Inflammatory macrophage treated with lipopolysaccharide for 1 hour (primary cell): ENCODE measurements at regions not wholly inside any gene's neighbourhood (a gene's known extent, or its start where the extent isn't known, plus 50 kb on each side); places are given as distances from the start of the nearest gene placed in this dataset.
"Not testable (repeated sequence)": the region's sequence is repeated elsewhere in the genome, so short reads cannot be mapped to it uniquely, and the experiment has no call there.

Experiments used
- DNase-seq, 2 donors: peaks; one replicate each; pipeline ENCODE4 v3.0.0-alpha.2; 2020 to 2022

DNA sequence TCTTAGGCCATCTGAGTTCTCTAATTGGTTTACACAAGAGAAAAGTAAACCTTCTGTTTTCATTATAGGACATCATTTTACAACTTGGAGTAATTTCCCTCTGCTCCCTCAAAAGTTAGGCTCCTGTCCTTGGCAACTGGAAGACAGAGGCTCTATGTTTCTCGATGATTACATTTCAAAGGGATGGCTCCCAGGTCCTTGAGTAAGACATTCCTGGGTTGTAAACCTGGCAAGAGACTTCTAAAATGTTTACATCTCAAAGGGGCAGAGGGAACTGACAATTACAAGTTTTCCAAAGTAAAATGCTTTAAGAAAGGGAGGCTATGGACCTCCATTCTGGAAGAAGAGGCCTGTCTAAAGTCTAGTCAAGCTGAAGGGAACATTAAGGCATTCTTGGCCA is 268.3 kb upstream of the REG3G start:
- no peak for DNase-seq

DNA sequence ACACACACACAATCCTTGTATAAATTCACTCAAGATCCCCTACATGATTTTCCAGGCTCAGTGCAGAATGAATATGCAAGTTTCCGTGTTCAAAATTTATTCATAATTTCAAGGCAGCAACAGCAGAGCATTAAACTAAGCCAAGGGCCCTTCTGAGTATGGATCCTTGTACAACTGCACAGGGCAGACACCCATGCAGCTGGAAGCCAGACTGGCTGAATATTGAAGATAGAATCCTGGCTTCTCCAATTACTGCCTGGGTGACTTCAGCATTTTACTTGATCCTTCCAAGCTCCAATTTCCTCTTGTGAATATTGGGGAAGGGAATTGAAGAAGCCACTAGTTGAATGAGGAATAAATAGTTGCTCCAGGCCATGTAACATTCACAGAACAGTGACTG is 267.9 kb upstream of the REG3G start:
- no peak for DNase-seq

DNA sequence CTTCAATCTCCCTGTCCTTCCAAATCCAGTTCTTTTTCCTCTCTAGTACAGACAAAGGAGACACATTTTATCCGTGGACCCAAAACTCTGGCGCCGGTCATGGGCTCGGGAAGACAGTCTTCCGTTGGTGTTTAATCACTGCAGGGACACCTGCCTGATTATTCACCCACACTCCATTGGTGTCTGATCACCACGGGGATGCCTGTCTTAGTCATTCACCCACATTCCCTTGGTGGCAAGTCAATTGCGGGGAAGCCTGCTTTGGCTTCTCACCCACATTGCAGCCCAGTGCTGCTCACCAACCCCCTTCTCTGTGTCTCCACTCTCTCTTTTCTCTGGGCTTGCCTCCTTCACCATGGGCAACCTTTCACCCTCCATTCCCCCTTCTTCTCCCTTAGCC is 266.7 kb upstream of the REG3G start:
- DNase-seq = not testable (repeated sequence)

DNA sequence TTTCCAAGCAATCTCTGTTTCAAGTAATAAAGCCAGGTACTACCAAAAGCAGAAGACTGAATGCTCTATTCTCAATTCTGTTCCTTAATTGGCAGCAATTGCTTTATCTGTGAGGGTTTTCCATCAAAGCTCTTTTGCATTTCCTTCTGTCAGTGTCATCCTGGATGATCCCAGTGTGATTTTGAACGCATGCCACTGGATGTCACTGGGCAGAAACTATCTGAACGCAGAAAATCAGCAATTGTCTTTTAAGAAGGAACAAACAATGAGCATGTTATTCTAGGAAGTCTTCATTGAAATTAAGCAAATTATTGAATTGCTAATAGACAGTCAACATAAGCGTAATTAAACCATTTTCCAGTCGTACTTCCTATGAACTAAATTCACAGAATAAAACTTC is 259.0 kb upstream of the REG3G start:
- DNase-seq = no peak

DNA sequence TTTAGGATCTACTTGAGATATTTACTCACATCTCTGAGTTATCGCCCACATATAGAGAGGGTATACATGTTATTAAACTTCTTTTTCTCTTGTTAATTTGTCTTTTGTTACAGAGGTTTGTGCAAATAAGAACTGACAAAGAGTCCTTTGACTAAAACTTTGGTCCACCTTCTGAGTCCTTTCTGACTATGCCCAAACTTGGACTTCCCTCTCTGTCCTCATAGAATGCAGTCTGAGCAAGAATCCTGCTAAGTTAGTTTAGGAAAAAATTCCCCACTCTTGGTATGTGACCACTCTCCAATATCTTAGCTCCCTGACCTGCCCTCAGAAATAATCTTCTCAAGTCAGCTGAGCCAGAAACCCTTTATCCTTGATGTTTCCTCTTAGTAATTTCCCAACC is 257.5 kb upstream of the REG3G start:
- DNase-seq = no peak

DNA sequence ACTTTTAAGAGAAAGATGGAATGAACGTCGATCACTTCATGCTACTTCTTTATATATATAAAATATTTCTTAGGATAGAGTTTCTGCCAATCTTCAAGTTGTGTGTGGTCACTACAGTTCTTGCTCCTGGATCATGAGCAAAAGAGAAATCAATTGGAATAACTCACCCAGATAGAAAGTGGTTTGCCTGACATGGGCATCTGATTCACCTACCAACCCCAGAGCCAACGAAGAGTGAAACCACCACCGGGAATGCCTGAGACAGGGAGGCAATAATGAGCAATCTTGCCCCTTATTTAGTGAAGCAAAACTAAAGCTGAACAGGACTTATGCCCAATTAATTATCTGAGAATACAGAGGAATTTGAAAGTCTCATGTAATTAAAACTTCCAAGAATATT is 250.2 kb upstream of the REG3G start:
- no peak for DNase-seq

DNA sequence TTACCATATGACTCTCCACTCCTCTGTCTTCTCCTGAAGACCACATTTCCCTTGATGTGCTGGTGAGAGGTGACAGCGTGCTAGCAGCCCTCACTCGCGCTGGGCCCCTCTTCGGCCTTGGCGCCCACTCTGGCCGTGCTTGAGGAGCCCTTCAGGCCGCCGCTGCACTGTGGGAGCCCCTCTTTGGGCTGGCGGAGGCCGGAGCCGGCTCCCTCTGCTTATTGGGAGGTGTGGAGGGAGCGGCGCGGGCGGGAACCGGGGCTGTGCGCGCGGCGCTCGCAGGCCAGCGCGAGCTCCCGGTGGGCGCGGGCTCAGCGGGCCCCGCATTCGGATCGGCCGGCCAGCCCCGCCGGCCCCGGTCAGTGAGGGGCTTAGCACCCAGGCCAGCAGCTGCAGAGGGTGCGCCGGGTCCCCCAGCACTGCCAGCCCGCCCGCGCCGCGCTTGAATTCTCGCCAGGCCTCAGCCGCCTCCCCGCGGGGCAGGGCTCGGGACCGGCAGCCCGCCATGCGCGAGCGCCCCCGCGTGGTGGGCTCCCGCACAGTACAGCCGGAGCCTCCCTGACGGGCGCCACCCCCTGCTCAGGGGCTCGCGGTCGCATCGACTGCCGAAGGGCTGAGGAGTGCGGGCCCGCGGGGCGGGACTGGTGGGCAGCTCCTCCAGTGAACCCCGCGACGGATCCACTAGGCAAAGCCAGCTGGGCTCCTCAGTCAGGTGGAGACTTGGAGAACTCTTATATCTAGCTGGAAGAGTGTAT is 246.6 kb upstream of the REG3G start:
- DNase-seq = no peak

DNA sequence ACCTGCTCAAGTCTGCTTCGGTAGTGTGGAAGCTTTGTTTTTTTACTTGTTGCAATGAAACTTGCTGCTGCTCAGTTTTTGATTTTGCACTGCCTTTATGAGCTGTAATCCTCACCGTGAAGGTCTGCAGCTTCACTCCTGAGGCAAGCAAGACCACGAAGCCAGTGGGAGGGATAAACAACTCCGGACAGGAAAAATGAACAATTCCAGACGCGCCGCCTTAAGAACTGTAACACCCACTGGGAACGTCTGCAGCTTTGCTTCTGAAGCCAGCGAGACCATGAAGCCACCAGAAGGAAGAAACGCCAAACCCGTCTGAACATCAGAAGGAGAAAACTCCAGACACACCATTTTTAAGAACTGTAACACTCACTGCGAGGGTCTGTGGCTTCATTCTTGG is 245.7 kb upstream of the REG3G start:
- no peak for DNase-seq

DNA sequence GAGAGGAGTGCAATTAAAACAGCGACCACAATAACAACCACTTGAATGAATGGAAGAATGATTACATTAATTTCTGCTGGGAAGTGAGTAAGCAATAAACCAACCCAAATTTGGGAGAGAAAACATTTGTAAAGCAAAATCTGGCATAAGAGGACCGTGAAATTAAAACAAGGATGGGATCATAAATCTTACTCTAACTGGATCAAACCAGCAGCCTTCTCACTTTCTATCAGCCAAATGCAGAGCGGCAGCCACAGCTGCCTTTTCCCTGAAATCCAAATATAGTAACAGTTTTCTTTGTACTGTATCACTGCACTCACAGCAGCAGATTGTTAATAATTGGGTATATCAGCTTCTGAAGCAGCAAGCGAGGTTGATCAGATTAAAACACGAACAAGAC is 245.2 kb upstream of the REG3G start:
- DNase-seq = no peak

DNA sequence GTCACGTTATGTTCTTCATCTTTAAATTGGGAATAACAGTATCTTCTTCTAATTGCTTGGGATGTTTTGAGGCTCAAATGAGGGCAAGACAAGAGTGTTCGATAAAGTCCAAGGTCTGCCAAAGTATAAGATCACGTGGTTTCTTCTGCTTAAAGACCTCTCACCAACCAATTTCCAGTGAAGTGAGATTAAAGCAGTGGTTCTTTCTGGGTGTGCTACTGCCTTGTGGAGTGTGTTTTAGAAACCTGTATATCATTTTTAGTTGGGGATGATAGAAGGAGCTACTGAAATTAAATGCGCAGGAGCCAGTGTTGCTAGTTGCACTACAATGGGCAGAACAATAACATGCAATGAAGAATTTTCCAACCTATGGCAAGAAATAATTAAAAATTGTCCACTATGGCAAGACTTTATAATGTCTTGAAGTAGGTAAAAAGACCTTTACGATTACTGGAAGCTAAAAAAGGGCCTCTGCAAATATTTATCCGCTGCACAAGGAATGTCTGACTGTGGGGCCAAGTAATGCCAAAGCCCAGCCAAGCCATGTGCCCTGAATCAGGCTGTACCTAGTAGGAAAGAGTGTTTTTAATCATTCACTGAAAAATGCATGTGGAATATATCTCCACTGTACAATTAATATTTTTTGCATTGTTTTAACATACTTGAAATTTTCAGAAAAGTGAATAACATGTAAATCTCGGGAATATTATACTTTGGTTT is 244.5 kb upstream of the REG3G start:
- DNase-seq = no peak

DNA sequence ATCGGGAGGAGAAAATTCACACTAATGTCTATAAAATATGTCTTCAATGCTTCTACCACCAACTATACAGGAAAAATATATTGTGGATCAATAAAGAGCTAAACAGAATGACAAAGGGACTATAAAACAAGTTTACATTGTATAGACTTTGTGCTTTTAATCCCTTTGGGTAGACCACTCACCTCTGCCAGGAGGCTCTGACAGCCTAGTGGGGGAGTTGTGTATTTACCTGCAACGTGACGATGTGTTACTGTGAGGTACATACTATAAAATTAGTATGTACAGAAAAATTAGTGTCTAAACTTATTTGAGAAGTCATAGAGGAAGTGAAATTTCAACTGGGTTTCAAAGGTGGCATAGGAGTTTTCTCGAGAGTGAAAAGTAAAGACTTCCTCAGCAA is 243.3 kb upstream of the REG3G start:
- no peak for DNase-seq

DNA sequence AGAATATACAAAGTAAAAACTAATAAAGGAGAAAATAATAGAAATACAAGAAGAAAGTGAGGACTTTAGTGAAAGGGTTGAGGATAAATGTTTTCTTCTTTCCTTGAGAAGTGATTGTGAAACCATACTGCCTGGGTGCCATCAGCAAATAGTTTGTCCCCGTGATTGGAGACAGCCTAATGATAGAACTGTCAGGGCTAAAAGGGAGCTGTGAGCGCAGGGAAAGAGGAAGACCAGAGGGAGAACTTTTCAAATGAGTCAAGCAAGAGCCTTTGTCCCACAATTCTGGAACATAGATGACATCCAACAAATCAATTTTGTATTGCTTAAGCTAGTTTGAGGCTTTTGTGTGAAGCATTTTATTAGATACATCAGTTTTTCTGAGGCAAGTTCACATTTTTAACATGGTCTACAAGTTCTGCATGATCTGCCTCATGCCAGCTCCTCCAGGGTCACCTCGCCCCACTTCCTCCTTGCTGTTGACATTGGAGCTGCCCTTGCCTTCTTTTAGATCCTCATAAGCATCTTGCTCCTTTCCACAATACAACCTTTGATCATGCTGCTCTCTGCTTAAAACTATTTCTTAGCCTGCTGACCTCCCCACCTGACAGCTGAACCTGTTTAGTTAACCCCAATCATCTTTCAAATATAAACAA is 213.4 kb upstream of the REG3G start:
- DNase-seq = peak in 1 of 2 donors; percentile 8

DNA sequence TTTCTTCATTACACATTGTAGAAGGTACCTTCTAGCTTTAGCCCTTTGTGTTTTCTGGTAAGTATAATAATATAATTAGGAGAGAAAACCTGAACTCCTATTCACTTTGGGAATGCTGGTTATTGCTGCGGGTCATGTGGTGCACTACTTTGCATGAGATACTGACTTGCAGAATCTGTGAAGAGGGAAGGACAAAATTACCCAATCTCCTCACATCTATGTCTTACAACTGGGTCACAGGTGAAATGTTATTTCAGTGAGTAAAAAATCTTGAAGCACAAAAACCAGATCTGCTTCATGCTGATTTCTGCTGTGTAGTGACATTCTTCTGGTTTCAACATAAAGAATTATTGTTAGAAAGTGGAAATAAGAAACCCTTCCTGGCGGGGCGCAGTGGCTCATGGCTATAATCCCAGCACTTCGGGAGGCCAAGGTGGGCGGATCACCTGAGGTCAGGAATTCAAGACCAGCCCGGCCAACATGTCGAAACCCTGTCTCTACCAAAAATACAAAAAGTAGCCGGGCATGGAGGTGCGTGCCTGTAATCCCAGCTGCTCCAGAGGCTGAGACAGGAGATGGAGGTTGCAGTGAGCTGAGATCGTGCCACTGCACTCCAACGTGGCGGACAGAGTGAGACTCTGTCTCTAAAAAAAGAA is 211.0 kb upstream of the REG3G start:
- no peak for DNase-seq

DNA sequence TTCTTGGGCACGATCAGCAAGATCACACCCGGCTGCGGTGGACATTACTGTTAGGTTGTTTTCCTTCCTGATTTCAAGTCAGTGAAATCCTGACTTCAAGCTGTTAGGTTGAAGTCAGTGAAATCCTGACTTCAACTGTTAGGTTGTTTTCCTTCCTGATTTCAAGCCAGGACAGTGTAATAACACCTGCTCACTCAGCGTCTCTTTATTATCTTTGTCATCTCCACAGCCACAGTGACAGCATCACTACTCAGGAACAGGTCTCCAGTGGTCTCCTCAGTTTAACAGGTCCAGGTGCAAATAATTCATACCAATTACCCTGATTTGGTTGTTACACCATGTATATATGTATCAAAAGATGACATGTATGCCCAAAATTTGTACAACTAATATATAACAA is 208.1 kb upstream of the REG3G start:
- DNase-seq = no peak

DNA sequence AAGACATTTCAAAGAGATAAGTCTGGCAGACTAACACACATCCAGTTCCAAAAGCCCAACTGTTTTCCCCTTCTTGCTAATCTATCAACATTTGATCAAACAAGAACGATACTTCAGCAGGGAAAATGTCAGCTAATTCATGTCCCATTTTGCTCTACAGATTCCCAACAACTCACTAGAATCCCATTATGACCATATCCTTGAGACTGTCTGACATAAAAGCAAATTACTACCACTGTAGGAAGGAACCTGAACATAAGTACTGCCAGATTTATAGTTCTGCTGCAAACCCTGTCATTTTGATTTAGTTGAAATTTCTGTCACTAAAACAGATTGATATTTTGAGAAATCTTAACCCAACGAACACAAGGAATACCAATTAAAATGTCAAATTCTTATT is 193.0 kb upstream of the REG3G start:
- DNase-seq = no peak

DNA sequence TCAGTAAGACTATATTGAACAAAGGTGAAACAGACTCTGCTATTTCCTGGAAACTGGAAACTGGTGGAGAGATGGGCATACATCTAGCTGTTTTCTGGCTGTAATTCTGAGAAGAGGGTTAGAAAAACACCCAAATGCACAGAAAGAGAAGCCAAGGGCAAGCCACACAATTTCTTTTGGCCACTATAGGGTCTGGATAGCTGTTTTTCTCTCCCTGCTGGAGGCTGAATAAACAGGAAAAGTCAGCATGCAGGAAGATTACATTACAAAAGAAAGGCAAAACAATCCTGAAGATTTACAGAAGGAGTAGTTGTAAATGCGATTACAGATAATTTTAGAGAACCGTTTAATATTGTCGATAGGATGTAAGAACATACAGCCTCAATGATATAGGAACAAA is 186.2 kb upstream of the REG3G start:
- no peak for DNase-seq

DNA sequence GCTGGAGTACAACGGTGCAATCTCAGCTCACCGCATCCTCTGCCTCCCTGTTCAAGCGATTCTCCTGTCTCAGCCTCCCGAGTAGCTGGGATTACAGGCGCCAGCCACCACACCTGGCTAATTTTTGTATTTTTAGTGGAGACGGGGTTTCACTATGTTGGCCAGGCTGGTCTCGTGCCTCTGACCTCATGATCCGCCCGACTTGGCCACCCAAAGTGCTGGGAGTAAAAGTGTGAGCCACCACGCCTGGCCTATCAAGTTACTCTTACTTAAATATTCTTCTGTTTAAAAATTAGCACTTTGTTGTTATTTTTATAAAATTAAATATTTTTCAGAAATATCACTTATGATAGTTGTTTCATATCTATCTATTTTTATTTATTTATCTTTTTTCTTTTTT is 185.2 kb upstream of the REG3G start:
- not testable (repeated sequence) for DNase-seq

DNA sequence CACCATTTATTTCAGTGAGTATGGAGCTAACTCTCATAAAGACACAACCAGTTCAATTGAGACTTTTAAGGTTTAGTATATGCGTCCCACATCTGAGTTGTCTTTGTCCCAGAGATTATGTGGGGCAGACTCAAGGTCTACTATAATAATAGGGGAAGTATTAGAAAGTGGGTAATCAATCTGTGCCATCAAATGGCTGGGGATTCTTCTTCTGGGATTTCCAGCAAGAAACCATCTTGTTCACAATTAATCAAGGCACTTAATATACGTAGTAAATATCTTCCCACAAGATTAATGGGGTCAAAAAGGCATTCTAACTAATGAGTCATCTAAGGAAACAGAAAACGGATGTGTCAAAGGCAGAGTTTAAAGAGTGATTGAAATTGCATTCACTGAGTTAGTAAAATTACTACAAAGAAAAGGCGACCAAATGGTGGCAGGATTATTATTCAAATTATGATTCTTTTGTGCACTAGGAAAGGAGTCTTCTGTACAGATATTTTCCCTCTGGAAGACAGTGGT is 179.8 kb upstream of the REG3G start:
- no peak for DNase-seq

DNA sequence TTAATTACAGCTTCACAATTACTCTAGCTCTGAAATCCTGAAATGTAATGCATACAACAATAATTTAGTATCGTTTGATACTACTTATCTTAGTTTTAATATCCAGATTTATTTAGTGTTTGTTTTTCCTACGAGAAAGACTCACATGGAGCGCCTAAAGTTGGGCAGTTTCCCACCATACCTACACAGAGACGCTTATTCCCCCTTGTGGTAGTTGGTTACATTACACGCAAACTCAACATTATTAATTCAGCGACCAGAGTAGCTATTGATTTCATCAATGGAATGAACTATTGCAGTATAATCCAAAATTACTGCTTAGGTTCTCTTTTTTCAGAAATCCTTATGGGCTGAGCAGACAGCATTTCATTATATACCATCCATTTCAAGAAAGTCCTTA is 164.0 kb upstream of the REG3G start:
- DNase-seq = peak in 1 of 2 donors; percentile 22

DNA sequence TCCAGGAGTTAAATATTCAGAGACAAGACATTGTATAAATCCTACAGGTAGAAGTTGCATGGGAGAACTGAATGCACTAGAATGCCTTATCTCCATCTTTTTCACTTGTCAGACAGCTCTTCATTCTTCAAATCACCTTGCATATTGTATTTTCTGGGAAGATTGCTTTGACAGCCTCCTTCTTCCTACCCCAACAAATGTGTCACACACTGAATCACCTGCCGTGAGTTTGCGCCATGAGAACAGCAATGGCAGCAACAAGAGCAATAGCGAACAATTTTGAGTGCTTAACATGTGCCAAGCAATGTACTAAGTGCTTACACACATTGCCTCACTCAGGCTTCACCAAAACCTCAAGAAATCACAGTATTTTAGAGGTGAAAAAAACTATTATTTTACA is 161.3 kb upstream of the REG3G start:
- no peak for DNase-seq

DNA sequence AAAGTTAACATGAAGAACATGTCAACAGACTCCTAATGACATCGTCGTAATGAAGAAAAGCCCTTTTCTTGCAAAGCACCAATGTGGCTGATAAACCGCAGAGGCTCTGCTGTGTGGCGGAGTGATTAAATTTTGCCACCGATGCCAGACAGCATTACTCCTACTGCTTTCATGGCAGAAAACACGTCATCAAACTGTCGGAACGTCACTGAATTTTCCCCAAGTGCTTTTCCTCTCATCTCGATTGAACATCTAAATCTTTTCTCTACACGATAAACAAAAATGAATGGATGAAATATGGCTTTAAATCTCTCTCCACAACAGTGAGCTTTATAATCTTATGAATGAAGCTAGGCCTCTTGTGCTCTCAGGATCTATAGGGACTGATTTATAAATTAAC is 159.8 kb upstream of the REG3G start:
- no peak for DNase-seq

DNA sequence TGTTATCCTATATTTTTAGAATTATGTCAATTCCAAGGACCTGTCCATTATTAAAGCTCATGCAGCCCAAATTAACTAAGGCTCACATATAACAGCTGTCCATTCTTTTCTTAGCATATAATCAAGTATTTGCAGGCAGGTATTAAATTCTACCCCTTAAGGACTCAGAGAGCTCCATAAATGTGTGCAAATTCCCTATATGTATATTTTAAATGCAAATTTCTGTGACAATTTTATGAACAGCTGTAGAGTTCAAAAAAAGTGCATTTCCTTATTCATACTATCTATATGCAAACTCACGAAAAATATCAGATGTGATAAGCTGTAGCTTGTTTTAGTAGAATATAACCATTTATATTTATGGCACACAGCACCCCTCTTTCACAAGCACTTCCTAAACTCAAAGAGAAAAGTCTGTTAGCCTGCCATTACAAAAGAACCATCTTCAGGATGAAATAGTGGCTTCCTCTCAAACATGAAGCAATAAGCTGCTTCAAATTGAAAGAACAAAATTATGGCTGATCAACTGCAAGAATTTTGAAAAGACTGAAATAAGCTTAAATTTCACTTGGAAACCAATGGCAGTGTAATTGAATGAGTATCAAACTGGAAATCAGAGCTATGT is 155.0 kb upstream of the REG3G start:
- peak; percentile 1 to 9 for DNase-seq

DNA sequence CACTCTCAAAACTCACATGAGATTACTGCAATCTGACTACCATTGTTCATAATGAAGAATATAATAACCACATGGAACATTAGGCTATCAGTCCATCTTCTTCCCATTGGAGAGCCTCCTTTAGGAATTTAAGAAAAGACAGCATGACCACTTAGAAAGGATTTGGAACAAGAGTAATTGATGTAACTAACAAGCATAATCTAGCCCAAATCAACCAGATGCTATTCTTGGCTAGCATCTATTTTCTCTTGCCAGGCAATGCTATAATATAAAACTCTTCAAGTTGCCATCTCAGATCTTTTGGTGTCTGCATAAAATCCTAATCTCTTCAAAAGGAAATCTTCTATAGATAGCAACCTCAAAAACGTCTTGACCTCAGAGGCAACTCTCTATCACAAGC is 152.0 kb upstream of the REG3G start:
- no peak for DNase-seq
